ENCODE measurements at regions not wholly inside any gene's neighbourhood (a gene's known extent, or its start where the extent isn't known, plus 50 kb on each side); places are given as distances from the start of the nearest gene placed in this dataset.
A peak's percentile ranks its signal among the peaks of the same experiment; 100 is the strongest.

- no peaks in the 10 kb centered on the region for H3K79me1 ChIP-seq (ENCODE audit: low read depth, low read length)
- peaks cover 12 to 40% of the 10 kb centered on the region in 2 donors for H3K4me1 ChIP-seq (ENCODE audit: control insufficient read depth in 2 of 2, insufficient read depth in 1 of 2, low read depth in 1 of 2, low read length in 2 of 2)
- H4K91ac ChIP-seq (ENCODE audit: low read depth, low read length, poor library complexity), result no peak overlapping the region
- peaks cover 0 to 4% of the 10 kb centered on the region in 2 donors for H3K9me3 ChIP-seq (replicated peaks in 1 of 2; ENCODE audit: control insufficient read depth in 2 of 2, insufficient read depth in 1 of 2, low read depth in 1 of 2, low read length in 2 of 2)
- no peak overlapping the region for H3K18ac ChIP-seq (ENCODE audit: low read length)
- no peak overlapping the region for H3K14ac ChIP-seq (ENCODE audit: low read length)
- H3K23ac ChIP-seq (ENCODE audit: low read depth, low read length, poor library complexity), result no peak overlapping the region
- no peaks in the 10 kb centered on the region for H3K36me3 ChIP-seq (replicated peaks in 1 of 2; ENCODE audit: control insufficient read depth in 2 of 2, insufficient read depth in 2 of 2, low read length in 2 of 2)
- no CpG with 5 or more reads among the region's 1 CpG for WGBS, 2 donors (ENCODE audit: extremely low coverage in 2 of 2, insufficient read length in 2 of 2, insufficient replicate concordance in 1 of 2)
- H3K27ac ChIP-seq (replicated peaks; ENCODE audit: low read length), result no peak overlapping the region
- H2AFZ ChIP-seq (ENCODE audit: low read length), result no peak overlapping the region
- H2BK12ac ChIP-seq (ENCODE audit: low read length), result no peak overlapping the region
- H2BK5ac ChIP-seq (ENCODE audit: low read length), result no peak overlapping the region
- H3K27me3 ChIP-seq (ENCODE audit: control insufficient read depth in 3 of 3, insufficient read depth in 3 of 3, low read depth in 1 of 3, low read length in 3 of 3), result no peaks in the 10 kb centered on the region
- no peak overlapping the region for H2AK5ac ChIP-seq (ENCODE audit: low read depth, low read length)
- H3K4me2 ChIP-seq (ENCODE audit: insufficient read depth, low read length, poor library complexity, severe bottlenecking), result no peak overlapping the region
- H3K4ac ChIP-seq (ENCODE audit: low read length), result no peak overlapping the region
- H3K4me3 ChIP-seq (ENCODE audit: low read length in 2 of 2), result no peak overlapping the region
- no peak overlapping the region for H4K8ac ChIP-seq (ENCODE audit: low read depth, low read length)
- DNase-seq (ENCODE audit: low spot score), result no peak
- H2BK120ac ChIP-seq (ENCODE audit: low read depth, low read length), result no peak overlapping the region
- H2BK15ac ChIP-seq (ENCODE audit: low read length), result no peak overlapping the region
- H3K9ac ChIP-seq (ENCODE audit: low read depth, low read length, poor library complexity), result no peak overlapping the region
Measured at GRCh38 chr21:15439726-15440125, 290.1 kb upstream of the USP25 start.

DNA sequence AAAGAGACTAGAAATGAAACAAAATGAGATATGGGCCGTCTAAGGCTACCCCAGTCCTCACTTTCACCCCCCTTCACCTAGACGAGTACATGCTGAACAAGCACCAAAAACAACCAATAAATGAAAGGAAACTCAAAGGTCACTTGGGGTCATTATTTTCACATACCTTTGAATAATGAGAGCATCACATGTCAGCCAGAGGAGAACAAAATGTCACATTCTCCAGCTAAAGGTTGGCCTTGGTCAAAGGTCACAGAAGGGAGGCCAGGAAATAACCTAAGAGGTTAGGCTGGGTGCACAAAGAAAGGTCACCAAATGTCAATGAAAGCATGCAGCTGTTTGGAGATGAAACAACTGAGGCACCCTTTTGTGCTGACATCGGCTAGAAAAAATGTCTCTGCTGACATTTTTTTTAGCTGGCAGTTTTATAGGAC lies 288.7 kb upstream of the USP25 start:
- Histone ChIP-seq H2BK5ac (ENCODE audit: low read length) (no peak overlapping the region), H3K4me3 (ENCODE audit: low read length in 2 of 2) (no peak overlapping the region), H3K4me1 (ENCODE audit: control insufficient read depth in 2 of 2, insufficient read depth in 1 of 2, low read depth in 1 of 2, low read length in 2 of 2) (peaks cover 15 to 45% of the 10 kb centered on the region in 2 donors), H3K14ac (ENCODE audit: low read length) (no peak overlapping the region), H4K8ac (ENCODE audit: low read depth, low read length) (no peak overlapping the region), H3K23ac (ENCODE audit: low read depth, low read length, poor library complexity) (no peak overlapping the region), H2AK5ac (ENCODE audit: low read depth, low read length) (no peak overlapping the region), H3K4ac (ENCODE audit: low read length) (no peak overlapping the region), H3K79me1 (ENCODE audit: low read depth, low read length) (no peaks in the 10 kb centered on the region), H3K9me3 (replicated peaks in 1 of 2; ENCODE audit: control insufficient read depth in 2 of 2, insufficient read depth in 1 of 2, low read depth in 1 of 2, low read length in 2 of 2) (no peaks in the 10 kb centered on the region), H2BK15ac (ENCODE audit: low read length) (no peak overlapping the region), H2AFZ (ENCODE audit: low read length) (no peak overlapping the region), H4K91ac (ENCODE audit: low read depth, low read length, poor library complexity) (no peak overlapping the region), H2BK12ac (ENCODE audit: low read length) (no peak overlapping the region), H3K27me3 (ENCODE audit: control insufficient read depth in 3 of 3, insufficient read depth in 3 of 3, low read depth in 1 of 3, low read length in 3 of 3) (no peaks in the 10 kb centered on the region), H2BK120ac (ENCODE audit: low read depth, low read length) (no peak overlapping the region), H3K27ac (replicated peaks; ENCODE audit: low read length) (peak overlapping the region; percentile 66), H3K9ac (ENCODE audit: low read depth, low read length, poor library complexity) (no peak overlapping the region), H3K36me3 (replicated peaks in 1 of 2; ENCODE audit: control insufficient read depth in 2 of 2, insufficient read depth in 2 of 2, low read length in 2 of 2) (no peaks in the 10 kb centered on the region), H3K18ac (ENCODE audit: low read length) (no peak overlapping the region), H3K4me2 (ENCODE audit: insufficient read depth, low read length, poor library complexity, severe bottlenecking) (no peak overlapping the region)
- DNase-seq (ENCODE audit: low spot score), result peak; percentile 93
- no CpG with 5 or more reads among the region's 3 CpGs for WGBS, 2 donors (ENCODE audit: extremely low coverage in 2 of 2, insufficient read length in 2 of 2, insufficient replicate concordance in 1 of 2)

DNA sequence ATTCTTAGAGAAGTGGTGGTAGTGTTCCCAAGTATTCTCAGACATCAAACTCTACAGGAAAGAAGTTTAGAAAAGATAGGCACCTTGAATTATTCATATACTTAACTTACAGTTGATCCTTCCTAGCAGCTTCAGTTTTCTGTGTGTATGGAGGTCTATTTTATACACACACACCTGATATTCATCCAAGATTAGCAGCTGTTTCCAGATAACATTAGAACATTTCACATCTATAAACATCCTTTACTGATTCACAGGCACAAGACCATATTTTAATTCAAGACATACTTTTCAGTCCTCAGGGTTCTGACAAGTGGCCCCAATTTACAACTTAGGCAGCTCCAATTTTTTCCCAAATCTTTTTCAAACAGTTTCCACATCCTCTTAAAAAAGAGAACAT lies 287.8 kb upstream of the USP25 start:
- Histone ChIP-seq H2AK5ac (ENCODE audit: low read depth, low read length) (no peak overlapping the region), H3K36me3 (replicated peaks in 1 of 2; ENCODE audit: control insufficient read depth in 2 of 2, insufficient read depth in 2 of 2, low read length in 2 of 2) (no peaks in the 10 kb centered on the region), H2AFZ (ENCODE audit: low read length) (no peak overlapping the region), H3K14ac (ENCODE audit: low read length) (no peak overlapping the region), H4K91ac (ENCODE audit: low read depth, low read length, poor library complexity) (no peak overlapping the region), H3K4me3 (ENCODE audit: low read length in 2 of 2) (no peak overlapping the region), H3K23ac (ENCODE audit: low read depth, low read length, poor library complexity) (no peak overlapping the region), H3K9me3 (replicated peaks in 1 of 2; ENCODE audit: control insufficient read depth in 2 of 2, insufficient read depth in 1 of 2, low read depth in 1 of 2, low read length in 2 of 2) (no peaks in the 10 kb centered on the region), H3K18ac (ENCODE audit: low read length) (no peak overlapping the region), H3K27me3 (ENCODE audit: control insufficient read depth in 3 of 3, insufficient read depth in 3 of 3, low read depth in 1 of 3, low read length in 3 of 3) (no peaks in the 10 kb centered on the region), H3K9ac (ENCODE audit: low read depth, low read length, poor library complexity) (no peak overlapping the region), H2BK120ac (ENCODE audit: low read depth, low read length) (no peak overlapping the region), H3K4me2 (ENCODE audit: insufficient read depth, low read length, poor library complexity, severe bottlenecking) (no peak overlapping the region), H3K4ac (ENCODE audit: low read length) (no peak overlapping the region), H3K79me1 (ENCODE audit: low read depth, low read length) (no peaks in the 10 kb centered on the region), H2BK15ac (ENCODE audit: low read length) (no peak overlapping the region), H4K8ac (ENCODE audit: low read depth, low read length) (no peak overlapping the region), H3K27ac (replicated peaks; ENCODE audit: low read length) (no peak overlapping the region), H2BK5ac (ENCODE audit: low read length) (no peak overlapping the region), H3K4me1 (ENCODE audit: control insufficient read depth in 2 of 2, insufficient read depth in 1 of 2, low read depth in 1 of 2, low read length in 2 of 2) (peaks cover 16 to 45% of the 10 kb centered on the region in 2 donors), H2BK12ac (ENCODE audit: low read length) (no peak overlapping the region)
- DNase-seq (ENCODE audit: low spot score), result no peak

DNA sequence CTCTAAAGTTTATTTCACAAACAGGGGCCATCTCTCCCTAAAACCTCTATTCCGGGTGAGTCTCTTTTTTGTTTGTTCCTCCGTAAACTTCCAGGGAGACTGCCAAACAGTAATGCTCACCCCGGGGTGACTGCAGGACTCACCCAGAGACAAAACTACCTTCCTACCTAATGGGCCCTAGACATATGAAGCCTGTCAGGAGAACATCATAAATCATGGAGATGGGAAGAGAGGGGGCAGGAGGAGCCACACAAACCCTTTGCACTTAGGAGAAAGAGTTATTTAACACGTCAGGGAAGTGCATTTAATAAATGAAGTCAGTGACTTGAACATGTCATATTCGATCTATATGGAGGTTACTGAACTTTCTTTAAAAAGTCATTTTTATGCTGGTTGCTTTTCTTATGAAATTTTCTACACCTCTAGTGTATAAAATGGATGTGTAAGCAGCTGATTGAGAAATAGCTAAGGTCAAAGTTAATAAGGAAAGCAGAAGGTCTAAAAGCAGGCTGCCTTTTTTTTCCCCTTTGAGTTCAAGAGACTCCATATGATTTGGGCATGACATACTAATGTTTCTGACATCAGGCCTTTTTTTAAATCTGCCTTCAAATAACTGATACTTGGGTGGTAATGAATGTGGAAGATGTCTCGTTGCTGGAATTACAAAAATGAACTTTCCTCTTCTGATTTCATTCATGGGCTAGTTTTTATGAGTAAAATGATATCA lies 286.9 kb upstream of the USP25 start:
- H3K36me3 ChIP-seq (replicated peaks in 1 of 2; ENCODE audit: control insufficient read depth in 2 of 2, insufficient read depth in 2 of 2, low read length in 2 of 2), result no peaks in the 10 kb centered on the region

More for the DNA sequence above, 286.9 kb upstream of the USP25 start:
- Histone ChIP-seq H3K27ac (replicated peaks; ENCODE audit: low read length) (no peak overlapping the region), H2BK12ac (ENCODE audit: low read length) (no peak overlapping the region), H3K4ac (ENCODE audit: low read length) (no peak overlapping the region), H3K14ac (ENCODE audit: low read length) (no peak overlapping the region), H3K9ac (ENCODE audit: low read depth, low read length, poor library complexity) (no peak overlapping the region), H2BK5ac (ENCODE audit: low read length) (no peak overlapping the region), H2BK120ac (ENCODE audit: low read depth, low read length) (no peak overlapping the region), H3K23ac (ENCODE audit: low read depth, low read length, poor library complexity) (no peak overlapping the region), H3K4me2 (ENCODE audit: insufficient read depth, low read length, poor library complexity, severe bottlenecking) (no peak overlapping the region), H4K8ac (ENCODE audit: low read depth, low read length) (no peak overlapping the region), H2AK5ac (ENCODE audit: low read depth, low read length) (no peak overlapping the region), H3K4me3 (ENCODE audit: low read length in 2 of 2) (no peak overlapping the region), H3K27me3 (ENCODE audit: control insufficient read depth in 3 of 3, insufficient read depth in 3 of 3, low read depth in 1 of 3, low read length in 3 of 3) (no peaks in the 10 kb centered on the region), H3K79me1 (ENCODE audit: low read depth, low read length) (no peaks in the 10 kb centered on the region), H2AFZ (ENCODE audit: low read length) (no peak overlapping the region), H3K9me3 (replicated peaks in 1 of 2; ENCODE audit: control insufficient read depth in 2 of 2, insufficient read depth in 1 of 2, low read depth in 1 of 2, low read length in 2 of 2) (peaks cover 0 to 3% of the 10 kb centered on the region in 2 donors), H4K91ac (ENCODE audit: low read depth, low read length, poor library complexity) (no peak overlapping the region), H2BK15ac (ENCODE audit: low read length) (no peak overlapping the region), H3K18ac (ENCODE audit: low read length) (no peak overlapping the region), H3K4me1 (ENCODE audit: control insufficient read depth in 2 of 2, insufficient read depth in 1 of 2, low read depth in 1 of 2, low read length in 2 of 2) (peaks cover 16 to 42% of the 10 kb centered on the region in 2 donors)
- DNase-seq (ENCODE audit: low spot score), result no peak
- no CpG with 5 or more reads among the region's 6 CpGs for whole genome bisulfite sequencing, 2 donors (ENCODE audit: extremely low coverage in 2 of 2, insufficient read length in 2 of 2, insufficient replicate concordance in 1 of 2)
